ENCODE measurements at regions not wholly inside any gene's neighbourhood (a gene's known extent, or its start where the extent isn't known, plus 50 kb on each side); places are given as distances from the start of the nearest gene placed in this dataset.

GRCh38 chr2:7777668-7778067, 860.5 kb downstream of the RNF144A start:
- no peak for TF ChIP-seq JUND (IDR thresholded peaks at IDR 0.05; ENCODE audit: low read depth)
- in situ Hi-C loops (cut with HindIII; ENCODE audit: low pct_unique_long_range_greater_than_20kb, low sequenced_read_pairs) = no loop called here
- no peak for DNase-seq (ENCODE audit: low read depth in 1 of 2, low spot score in 1 of 2)

- no peak for DNase-seq (ENCODE audit: low read depth in 1 of 2, low spot score in 1 of 2)
- TF ChIP-seq JUND (IDR thresholded peaks at IDR 0.05; ENCODE audit: low read depth) = no peak
- in situ Hi-C loops (cut with HindIII; ENCODE audit: low pct_unique_long_range_greater_than_20kb, low sequenced_read_pairs) = no loop called here
Observed at GRCh38 chr2:7780321-7780720, 863.1 kb downstream of the RNF144A start.

- DNase-seq (ENCODE audit: low read depth in 1 of 2, low spot score in 1 of 2) = no peak
- in situ Hi-C loops (cut with HindIII; ENCODE audit: low pct_unique_long_range_greater_than_20kb, low sequenced_read_pairs) = no loop called here
- no peak for TF ChIP-seq JUND (IDR thresholded peaks at IDR 0.05; ENCODE audit: low read depth)
Observed at GRCh38 chr2:7785700-7786099, 868.5 kb downstream of the RNF144A start.

- no peak for DNase-seq (ENCODE audit: low read depth in 1 of 2, low spot score in 1 of 2)
- in situ Hi-C loops (cut with HindIII; ENCODE audit: low pct_unique_long_range_greater_than_20kb, low sequenced_read_pairs) = no loop called here
- no peak for TF ChIP-seq JUND (IDR thresholded peaks at IDR 0.05; ENCODE audit: low read depth)
Observed at GRCh38 chr2:7788736-7789135, 871.5 kb downstream of the RNF144A start.

- 0 out of 2 replicates have a peak, but pooled peaks have one; percentile 8 for TF ChIP-seq JUND (IDR thresholded peaks at IDR 0.05; ENCODE audit: low read depth)
- peak; percentile 25 to 96 for DNase-seq (ENCODE audit: low read depth in 1 of 2, low spot score in 1 of 2)
- in situ Hi-C loops (cut with HindIII; ENCODE audit: low pct_unique_long_range_greater_than_20kb, low sequenced_read_pairs) = no loop called here
Observed at GRCh38 chr2:7792031-7792651, 874.9 kb downstream of the RNF144A start.

- in situ Hi-C loops (cut with HindIII; ENCODE audit: low pct_unique_long_range_greater_than_20kb, low sequenced_read_pairs) = no loop called here
- DNase-seq (ENCODE audit: low read depth in 1 of 2, low spot score in 1 of 2) = no peak
- no peak for TF ChIP-seq JUND (IDR thresholded peaks at IDR 0.05; ENCODE audit: low read depth)
Observed at GRCh38 chr2:7795778-7796563, 878.8 kb downstream of the RNF144A start.

GRCh38 chr2:7800031-7800430, 881.8 kb upstream of the ID2 start:
- TF ChIP-seq JUND (IDR thresholded peaks at IDR 0.05; ENCODE audit: low read depth) = no peak
- DNase-seq (ENCODE audit: low read depth in 1 of 2, low spot score in 1 of 2) = no peak
- in situ Hi-C loops (cut with HindIII; ENCODE audit: low pct_unique_long_range_greater_than_20kb, low sequenced_read_pairs) = no loop called here

GRCh38 chr2:7801212-7801611, 880.6 kb upstream of the ID2 start:
- TF ChIP-seq JUND (IDR thresholded peaks at IDR 0.05; ENCODE audit: low read depth) = no peak
- in situ Hi-C loops (cut with HindIII; ENCODE audit: low pct_unique_long_range_greater_than_20kb, low sequenced_read_pairs) = no loop called here
- DNase-seq (ENCODE audit: low read depth in 1 of 2, low spot score in 1 of 2) = no peak

GRCh38 chr2:7803515-7803914, 878.3 kb upstream of the ID2 start:
- DNase-seq (ENCODE audit: low read depth in 1 of 2, low spot score in 1 of 2) = no peak
- no peak for TF ChIP-seq JUND (IDR thresholded peaks at IDR 0.05; ENCODE audit: low read depth)
- in situ Hi-C loops (cut with HindIII; ENCODE audit: low pct_unique_long_range_greater_than_20kb, low sequenced_read_pairs) = no loop called here

GRCh38 chr2:7809640-7810039, 872.2 kb upstream of the ID2 start:
- in situ Hi-C loops (cut with HindIII; ENCODE audit: low pct_unique_long_range_greater_than_20kb, low sequenced_read_pairs) = no loop called here
- no peak for TF ChIP-seq JUND (IDR thresholded peaks at IDR 0.05; ENCODE audit: low read depth)
- DNase-seq (ENCODE audit: low read depth in 1 of 2, low spot score in 1 of 2) = no peak

GRCh38 chr2:7811073-7811472, 870.8 kb upstream of the ID2 start:
- in situ Hi-C loops (cut with HindIII; ENCODE audit: low pct_unique_long_range_greater_than_20kb, low sequenced_read_pairs) = no loop called here
- no peak for DNase-seq (ENCODE audit: low read depth in 1 of 2, low spot score in 1 of 2)
- no peak for TF ChIP-seq JUND (IDR thresholded peaks at IDR 0.05; ENCODE audit: low read depth)

- DNase-seq (ENCODE audit: low read depth in 1 of 2, low spot score in 1 of 2) = no peak
- no peak for TF ChIP-seq JUND (IDR thresholded peaks at IDR 0.05; ENCODE audit: low read depth)
- in situ Hi-C loops (cut with HindIII; ENCODE audit: low pct_unique_long_range_greater_than_20kb, low sequenced_read_pairs) = no loop called here
Observed at GRCh38 chr2:7812231-7812995, 869.4 kb upstream of the ID2 start.

Data from T47D (cell line).